Glomerular visceral epithelial cell (primary cell): ENCODE measurements at regions not wholly inside any gene's neighbourhood (a gene's known extent, or its start where the extent isn't known, plus 50 kb on each side); places are given as distances from the start of the nearest gene placed in this dataset.
A peak's percentile ranks its signal among the peaks of the same experiment; 100 is the strongest.
"Not testable (repeated sequence)": the region's sequence is repeated elsewhere in the genome, so short reads cannot be mapped to it uniquely, and the experiment has no call there.

ENCODE experiments used
- DNase-seq: peaks from one replicate; pipeline ENCODE4 v3.0.0-alpha.2; 2016; ENCODE audit errors: extremely low spot score

GRCh38 chr3:126292318-126293070 is 64.7 kb downstream of the KLF15 start:
- DNase-seq, result no peak

GRCh38 chr3:126291537-126291936 is 65.7 kb downstream of the KLF15 start:
- DNase-seq, result no peak

- no peak for DNase-seq
Observed at GRCh38 chr3:126291061-126291460, 66.1 kb downstream of the KLF15 start.

- DNase-seq, result no peak
Observed at GRCh38 chr3:126290325-126290724, 66.9 kb downstream of the KLF15 start.

- DNase-seq, result no peak
Observed at GRCh38 chr3:126289096-126289495, 68.1 kb downstream of the KLF15 start.

- no peak for DNase-seq
Observed at GRCh38 chr3:126288314-126288713, 68.9 kb downstream of the KLF15 start.

- peak; percentile 64 for DNase-seq
Observed at GRCh38 chr3:126287536-126288241, 69.5 kb downstream of the KLF15 start.

- DNase-seq, result no peak
Observed at GRCh38 chr3:126287171-126287535, 70.1 kb downstream of the KLF15 start.

GRCh38 chr3:126285369-126285768 is 71.8 kb downstream of the KLF15 start:
- no peak for DNase-seq

- DNase-seq, result peak; percentile 40
Observed at GRCh38 chr3:126284258-126284904, 72.8 kb downstream of the KLF15 start.

GRCh38 chr3:126283651-126284050 is 73.6 kb downstream of the KLF15 start:
- not testable (repeated sequence) for DNase-seq

GRCh38 chr3:126279853-126280252 is 77.4 kb downstream of the KLF15 start:
- DNase-seq, result no peak

GRCh38 chr3:126277629-126278378 is 79.4 kb downstream of the KLF15 start:
- no peak for DNase-seq

- no peak for DNase-seq
Observed at GRCh38 chr3:126275620-126275904, 81.6 kb downstream of the KLF15 start.

- DNase-seq, result no peak
Observed at GRCh38 chr3:126274735-126275619, 82.2 kb downstream of the KLF15 start.

GRCh38 chr3:126270145-126270811 is 86.9 kb downstream of the KLF15 start:
- no peak for DNase-seq

- no peak for DNase-seq
Observed at GRCh38 chr3:126269354-126269753, 87.9 kb downstream of the KLF15 start.

GRCh38 chr3:126268866-126269265 is 88.3 kb downstream of the KLF15 start:
- no peak for DNase-seq

- DNase-seq, result no peak
Observed at GRCh38 chr3:126267976-126268615, 87.7 kb upstream of the ALDH1L1 start.
